ENCODE measurements at regions not wholly inside any gene's neighbourhood (a gene's known extent, or its start where the extent isn't known, plus 50 kb on each side); places are given as distances from the start of the nearest gene placed in this dataset.

- no peak for DNase-seq
Observed at GRCh38 chr13:106295971-106296370, 239.5 kb downstream of the EFNB2 start.

- DNase-seq, result no peak
Observed at GRCh38 chr13:106291006-106291405, 244.5 kb downstream of the EFNB2 start.

GRCh38 chr13:106287351-106287750 is 248.1 kb downstream of the EFNB2 start:
- no peak for DNase-seq

GRCh38 chr13:106286811-106287210 is 248.7 kb downstream of the EFNB2 start:
- DNase-seq, result no peak

GRCh38 chr13:106284358-106284757 is 251.1 kb downstream of the EFNB2 start:
- no peak for DNase-seq

- DNase-seq, result no peak
Observed at GRCh38 chr13:106281426-106281825, 254.0 kb downstream of the EFNB2 start.

GRCh38 chr13:106277484-106278154 is 257.8 kb downstream of the EFNB2 start:
- DNase-seq, result no peak

GRCh38 chr13:106276876-106277275 is 258.6 kb downstream of the EFNB2 start:
- DNase-seq, result no peak

GRCh38 chr13:106275446-106276032 is 259.9 kb downstream of the EFNB2 start:
- DNase-seq, result no peak

- DNase-seq, result no peak
Observed at GRCh38 chr13:106274551-106275203, 260.8 kb downstream of the EFNB2 start.

- no peak for DNase-seq
Observed at GRCh38 chr13:106263801-106264200, 271.7 kb downstream of the EFNB2 start.

GRCh38 chr13:106262886-106263285 is 272.6 kb downstream of the EFNB2 start:
- no peak for DNase-seq

- no peak for DNase-seq
Observed at GRCh38 chr13:106261450-106261849, 274.0 kb downstream of the EFNB2 start.

GRCh38 chr13:106260352-106260751 is 275.1 kb downstream of the EFNB2 start:
- no peak for DNase-seq

- DNase-seq, result no peak
Observed at GRCh38 chr13:106259928-106260327, 275.5 kb downstream of the EFNB2 start.

- no peak for DNase-seq
Observed at GRCh38 chr13:106246666-106247188, 288.7 kb downstream of the EFNB2 start.

- no peak for DNase-seq
Observed at GRCh38 chr13:106246242-106246641, 289.2 kb downstream of the EFNB2 start.

GRCh38 chr13:106243011-106243565 is 292.4 kb downstream of the EFNB2 start:
- no peak for DNase-seq

GRCh38 chr13:106241974-106242953 is 293.2 kb downstream of the EFNB2 start:
- DNase-seq, result no peak

GRCh38 chr13:106238690-106239089 is 296.8 kb downstream of the EFNB2 start:
- DNase-seq, result no peak

- DNase-seq, result no peak
Observed at GRCh38 chr13:106234636-106235035, 300.8 kb downstream of the EFNB2 start.

GRCh38 chr13:106233134-106233735 is 302.2 kb downstream of the EFNB2 start:
- no peak for DNase-seq
